Astrocyte (in vitro differentiated cells and primary cell): ENCODE measurements at regions not wholly inside any gene's neighbourhood (a gene's known extent, or its start where the extent isn't known, plus 50 kb on each side); places are given as distances from the start of the nearest gene placed in this dataset.
"Not testable (repeated sequence)": the region's sequence is repeated elsewhere in the genome, so short reads cannot be mapped to it uniquely, and the experiment has no call there.

Experiments used
- DNase-seq: peaks from one replicate; pipeline ENCODE4 v3.0.0-alpha.2; 2010; ENCODE audit warnings: low read depth
- FAIRE-seq: peaks from 2 replicates; lab custom pipeline; 2011; peaks lifted over from hg19 to GRCh38; lab: Jason Lieb, UNC
- H2AFZ ChIP-seq: 2 replicates; pipeline ENCODE4 v1.6.0; 2012; ENCODE audit warnings: low read depth, low read length, inconsistent platforms
- H3K27ac ChIP-seq: 2 replicates; pipeline ENCODE4 v1.5.1; 2011; ENCODE audit warnings: low read depth, low read length, inconsistent platforms
- H3K27me3 ChIP-seq: 2 replicates; pipeline ENCODE4 v1.6.0; 2011; ENCODE audit warnings: low read length, inconsistent platforms; ENCODE audit not compliant: insufficient read depth
- H3K36me3 ChIP-seq: 2 replicates; pipeline ENCODE4 v1.5.1; 2011; ENCODE audit warnings: low read length, inconsistent platforms; ENCODE audit not compliant: insufficient read depth
- H3K4me1 ChIP-seq: 2 replicates; pipeline ENCODE4 v1.5.1; 2011; ENCODE audit warnings: low read length, inconsistent platforms; ENCODE audit not compliant: insufficient read depth
- H3K4me2 ChIP-seq: 2 replicates; pipeline ENCODE4 v1.6.0; 2012; ENCODE audit warnings: low read length, inconsistent platforms
- H3K4me3 ChIP-seq: 2 replicates; pipeline ENCODE4 v1.5.1; 2011; ENCODE audit warnings: low read depth, mild to moderate bottlenecking, low read length, inconsistent platforms; ENCODE audit not compliant: insufficient read depth
- H3K79me2 ChIP-seq: 2 replicates; pipeline ENCODE4 v1.6.0; 2012; ENCODE audit warnings: mild to moderate bottlenecking, low read length, inconsistent platforms; ENCODE audit not compliant: insufficient read depth
- H3K9ac ChIP-seq: 2 replicates; pipeline ENCODE4 v1.6.0; 2012; ENCODE audit warnings: mild to moderate bottlenecking, low read length, inconsistent platforms
- H3K9me3 ChIP-seq: 2 replicates; pipeline ENCODE4 v1.5.1; 2012; ENCODE audit warnings: low read depth, mild to moderate bottlenecking, low read length, inconsistent platforms; ENCODE audit not compliant: insufficient read depth
- H4K20me1 ChIP-seq: 2 replicates; pipeline ENCODE4 v1.6.0; 2012; ENCODE audit warnings: low read length, inconsistent platforms; ENCODE audit not compliant: insufficient read depth
- H3K27ac Mint-ChIP-seq: one replicate; pipeline ENCODE4 v1.8.0; 2021; ENCODE audit warnings: mild to moderate bottlenecking, mixed read lengths; ENCODE audit not compliant: unreplicated experiment
- H3K27me3 Mint-ChIP-seq: one replicate; pipeline ENCODE4 v1.8.0; 2021; ENCODE audit warnings: low read depth, mixed read lengths; ENCODE audit not compliant: unreplicated experiment
- H3K36me3 Mint-ChIP-seq: one replicate; pipeline ENCODE4 v1.8.0; 2021; ENCODE audit warnings: low read depth, mixed read lengths; ENCODE audit not compliant: unreplicated experiment
- H3K4me1 Mint-ChIP-seq: one replicate; pipeline ENCODE4 v1.8.0; 2021; ENCODE audit warnings: low read depth, mixed read lengths; ENCODE audit not compliant: unreplicated experiment
- H3K4me3 Mint-ChIP-seq: one replicate; pipeline ENCODE4 v1.8.0; 2021; ENCODE audit warnings: mild to moderate bottlenecking, moderate library complexity, mixed read lengths; ENCODE audit not compliant: unreplicated experiment
- H3K9me3 Mint-ChIP-seq: one replicate; pipeline ENCODE4 v1.8.0; 2021; ENCODE audit warnings: mild to moderate bottlenecking, mixed read lengths; ENCODE audit not compliant: unreplicated experiment
- CTCF ChIP-seq: IDR thresholded peaks from 2 replicates; pipeline ENCODE4 v1.5.1; 2011; ENCODE audit warnings: low read depth, mild to moderate bottlenecking, inconsistent platforms, low read length, moderate library complexity; ENCODE audit not compliant: insufficient read depth
- EZH2 ChIP-seq: IDR thresholded peaks from 2 replicates; pipeline ENCODE4 v1.6.1; 2012; ENCODE audit warnings: mild to moderate bottlenecking, low read length, inconsistent platforms; ENCODE audit not compliant: insufficient read depth

DNA sequence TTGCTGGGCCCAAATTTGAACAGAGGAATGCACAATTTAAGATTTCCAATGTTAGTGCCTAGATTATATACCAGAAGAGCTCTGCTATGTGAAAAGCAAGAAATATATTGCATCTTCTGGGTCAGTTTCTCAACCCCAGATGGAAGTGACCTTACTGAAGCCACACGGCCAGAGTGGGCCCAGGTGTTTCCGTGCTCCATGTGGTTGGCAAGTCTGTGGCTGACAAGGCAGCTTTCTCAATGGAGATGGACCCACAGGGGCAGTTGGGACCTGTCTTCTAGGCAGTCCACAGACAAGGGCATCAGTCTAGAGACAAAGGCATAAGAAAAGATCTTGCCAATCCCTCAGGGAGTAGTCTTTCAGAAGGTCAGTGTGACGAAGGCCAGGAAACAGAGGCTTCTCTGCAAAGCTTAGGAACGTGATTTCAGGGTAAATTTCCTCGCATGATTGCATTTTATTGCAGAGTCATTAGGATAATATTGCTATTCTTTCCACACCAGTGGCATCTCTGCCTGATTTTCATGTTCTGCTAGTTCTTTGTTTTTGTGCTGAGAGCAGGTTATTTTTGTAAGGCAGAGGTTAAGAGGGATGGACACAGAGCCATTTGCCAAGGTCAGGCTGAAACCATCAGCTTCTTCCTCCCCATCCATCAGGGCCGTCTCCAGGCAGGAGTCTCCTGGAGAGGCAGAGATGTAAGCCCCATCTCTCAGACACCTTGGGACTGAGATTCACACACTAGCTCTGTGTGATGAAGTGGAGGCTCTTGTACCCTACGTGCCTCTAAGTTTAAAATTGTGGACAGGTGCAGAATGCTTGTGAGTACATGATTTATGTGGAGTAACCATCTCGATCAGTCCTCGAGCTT, 202.1 kb downstream of the ANKRD30B start:
- no peak overlapping the region for H3K4me3 ChIP-seq
- TF ChIP-seq CTCF (no peak), EZH2 (no peak)
- no peak overlapping the region for H3K27ac Mint-ChIP-seq
- H3K27me3 ChIP-seq, result no peaks in the 10 kb centered on the region
- H3K4me1 ChIP-seq, result no peaks in the 10 kb centered on the region
- H3K4me3 Mint-ChIP-seq, result no peak overlapping the region
- H3K9me3 Mint-ChIP-seq, result no peaks in the 10 kb centered on the region
- H3K4me1 Mint-ChIP-seq, result no peaks in the 10 kb centered on the region
- H2AFZ ChIP-seq, result no peak overlapping the region
- no peaks in the 10 kb centered on the region for H4K20me1 ChIP-seq
- H3K36me3 Mint-ChIP-seq, result no peaks in the 10 kb centered on the region
- no peak overlapping the region for H3K9ac ChIP-seq
- FAIRE-seq, result no peak
- H3K79me2 ChIP-seq, result no peaks in the 10 kb centered on the region
- no peaks in the 10 kb centered on the region for H3K9me3 ChIP-seq
- no peak overlapping the region for H3K4me2 ChIP-seq
- no peak overlapping the region for H3K27ac ChIP-seq
- peaks cover 8% of the 10 kb centered on the region for H3K27me3 Mint-ChIP-seq
- DNase-seq, result no peak
- H3K36me3 ChIP-seq, result no peaks in the 10 kb centered on the region

DNA sequence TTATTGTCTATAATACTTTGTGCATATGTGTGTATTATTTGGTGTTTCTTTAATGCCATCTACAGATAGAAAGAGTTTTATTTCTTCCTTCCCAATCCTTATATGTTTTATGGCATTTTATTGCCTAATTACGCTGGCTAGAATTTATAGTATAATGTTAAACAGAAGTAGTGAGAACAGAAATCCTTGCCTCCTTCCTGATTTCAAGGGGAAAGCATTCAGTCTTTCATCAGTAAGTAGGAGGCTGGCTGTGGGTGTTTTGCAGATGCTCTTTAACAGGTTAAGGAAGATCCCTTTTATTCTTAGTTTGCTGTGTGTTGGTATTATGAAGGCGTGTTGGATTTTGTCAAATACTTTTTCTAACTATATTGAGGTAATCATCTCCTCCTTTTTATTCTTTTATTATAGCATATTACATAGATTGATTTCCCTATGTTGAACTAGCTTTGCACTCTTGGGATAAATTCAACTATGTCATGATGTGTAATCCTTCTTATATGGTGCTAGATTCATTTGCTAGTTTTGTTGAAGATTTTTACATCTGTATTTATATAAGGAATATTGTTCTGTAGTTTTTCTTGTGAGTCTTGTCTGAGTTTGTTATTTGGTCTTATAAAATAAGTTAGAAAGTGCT, 204.6 kb downstream of the ANKRD30B start:
- not testable (repeated sequence) for H3K9ac ChIP-seq, H3K79me2 ChIP-seq, H3K4me1 Mint-ChIP-seq, H3K27me3 ChIP-seq, H3K27ac ChIP-seq, H3K27ac Mint-ChIP-seq, H3K9me3 ChIP-seq, H3K4me3 Mint-ChIP-seq, FAIRE-seq, H4K20me1 ChIP-seq, H3K4me2 ChIP-seq, H3K36me3 ChIP-seq, DNase-seq, H3K9me3 Mint-ChIP-seq, H3K4me3 ChIP-seq, H3K36me3 Mint-ChIP-seq, H2AFZ ChIP-seq, H3K27me3 Mint-ChIP-seq, H3K4me1 ChIP-seq

DNA sequence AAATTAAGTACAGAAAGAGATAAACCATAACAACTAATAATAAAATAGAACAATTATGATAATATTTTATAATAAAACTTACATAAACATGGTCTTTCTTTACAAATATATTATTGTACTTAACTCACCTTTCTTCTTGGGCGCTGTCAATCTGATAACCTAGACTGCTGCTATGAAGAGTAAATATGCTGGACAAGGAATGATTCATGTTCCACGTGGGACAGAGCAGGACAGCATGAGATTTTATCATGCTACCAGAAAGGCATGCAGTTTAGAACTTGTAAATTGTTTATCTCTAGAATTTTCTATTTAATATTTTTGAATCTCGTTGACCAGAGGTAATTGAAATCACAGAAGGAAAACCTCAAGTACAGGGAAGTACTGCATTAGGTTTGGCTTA, 210.7 kb downstream of the ANKRD30B start:
- Histone ChIP-seq H3K27ac (no peak overlapping the region), H3K79me2 (no peaks in the 10 kb centered on the region), H3K4me2 (no peak overlapping the region), H3K4me1 (no peaks in the 10 kb centered on the region), H3K27me3 (no peaks in the 10 kb centered on the region), H4K20me1 (no peaks in the 10 kb centered on the region), H3K9me3 (peaks cover 4% of the 10 kb centered on the region), H3K36me3 (no peaks in the 10 kb centered on the region), H2AFZ (no peak overlapping the region), H3K4me3 (no peak overlapping the region), H3K9ac (no peak overlapping the region)
- Mint-ChIP-seq H3K27ac (no peak overlapping the region), H3K4me1 (no peaks in the 10 kb centered on the region), H3K36me3 (no peaks in the 10 kb centered on the region), H3K27me3 (no peaks in the 10 kb centered on the region), H3K4me3 (no peak overlapping the region), H3K9me3 (peaks cover 2% of the 10 kb centered on the region)
- TF ChIP-seq CTCF (no peak), EZH2 (no peak)
- DNase-seq (no peak), FAIRE-seq (no peak)
